Bronchial epithelial cell (primary cell): ENCODE measurements at regions not wholly inside any gene's neighbourhood (a gene's known extent, or its start where the extent isn't known, plus 50 kb on each side); places are given as distances from the start of the nearest gene placed in this dataset.

ENCODE experiments used
- DNase-seq: peaks from one replicate; pipeline ENCODE4 v3.0.0-alpha.2; 2010; ENCODE audit warnings: low read depth
- FAIRE-seq: peaks from 2 replicates; lab custom pipeline; 2011; peaks lifted over from hg19 to GRCh38; lab: Jason Lieb, UNC
- H3K27me3 ChIP-seq: 2 replicates; pipeline ENCODE4 v1.5.1; 2011; ENCODE audit warnings: low read length; ENCODE audit not compliant: control insufficient read depth, insufficient read depth
- H3K36me3 ChIP-seq: 2 replicates; pipeline ENCODE4 v1.5.1; 2011; ENCODE audit warnings: low read length; ENCODE audit not compliant: control insufficient read depth, insufficient read depth
- H3K4me3 ChIP-seq: 2 replicates; pipeline ENCODE4 v1.5.1; 2011; ENCODE audit warnings: mild to moderate bottlenecking, low read depth, low read length, control low read depth
- TF ChIP-seq, protein P1 (sequence below): IDR thresholded peaks from 2 replicates; pipeline ENCODE4 v1.5.1; 2011; ENCODE audit warnings: mild to moderate bottlenecking, moderate library complexity, low read length, control low read depth, inconsistent platforms; ENCODE audit not compliant: insufficient read depth, severe bottlenecking

DNA sequence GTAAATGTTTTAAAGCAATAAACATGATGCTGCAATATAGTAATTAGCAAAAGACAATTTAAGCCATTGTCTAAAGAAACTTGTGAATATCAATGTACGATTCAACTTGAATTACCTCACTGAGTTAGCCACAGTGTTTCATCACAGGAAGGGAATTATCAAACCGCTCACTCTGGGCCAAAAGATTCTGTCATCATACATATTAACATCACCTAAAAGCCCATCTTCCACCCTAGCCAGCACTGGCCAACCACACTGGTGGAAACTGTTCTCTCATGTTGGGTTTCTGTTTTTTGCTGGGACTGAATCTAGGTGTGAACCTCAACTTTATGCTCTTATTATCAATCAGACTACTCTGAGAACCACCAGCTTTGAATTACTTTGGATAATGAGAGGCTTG, 497.7 kb upstream of the THBS1 start:
- H3K36me3 ChIP-seq = no peaks in the 10 kb centered on the region
- H3K27me3 ChIP-seq = no peaks in the 10 kb centered on the region
- H3K4me3 ChIP-seq = no peak overlapping the region
- DNase-seq (peak; percentile 42), FAIRE-seq (no peak)
- TF ChIP-seq, protein P1, sequence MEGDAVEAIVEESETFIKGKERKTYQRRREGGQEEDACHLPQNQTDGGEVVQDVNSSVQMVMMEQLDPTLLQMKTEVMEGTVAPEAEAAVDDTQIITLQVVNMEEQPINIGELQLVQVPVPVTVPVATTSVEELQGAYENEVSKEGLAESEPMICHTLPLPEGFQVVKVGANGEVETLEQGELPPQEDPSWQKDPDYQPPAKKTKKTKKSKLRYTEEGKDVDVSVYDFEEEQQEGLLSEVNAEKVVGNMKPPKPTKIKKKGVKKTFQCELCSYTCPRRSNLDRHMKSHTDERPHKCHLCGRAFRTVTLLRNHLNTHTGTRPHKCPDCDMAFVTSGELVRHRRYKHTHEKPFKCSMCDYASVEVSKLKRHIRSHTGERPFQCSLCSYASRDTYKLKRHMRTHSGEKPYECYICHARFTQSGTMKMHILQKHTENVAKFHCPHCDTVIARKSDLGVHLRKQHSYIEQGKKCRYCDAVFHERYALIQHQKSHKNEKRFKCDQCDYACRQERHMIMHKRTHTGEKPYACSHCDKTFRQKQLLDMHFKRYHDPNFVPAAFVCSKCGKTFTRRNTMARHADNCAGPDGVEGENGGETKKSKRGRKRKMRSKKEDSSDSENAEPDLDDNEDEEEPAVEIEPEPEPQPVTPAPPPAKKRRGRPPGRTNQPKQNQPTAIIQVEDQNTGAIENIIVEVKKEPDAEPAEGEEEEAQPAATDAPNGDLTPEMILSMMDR = no peak

DNA sequence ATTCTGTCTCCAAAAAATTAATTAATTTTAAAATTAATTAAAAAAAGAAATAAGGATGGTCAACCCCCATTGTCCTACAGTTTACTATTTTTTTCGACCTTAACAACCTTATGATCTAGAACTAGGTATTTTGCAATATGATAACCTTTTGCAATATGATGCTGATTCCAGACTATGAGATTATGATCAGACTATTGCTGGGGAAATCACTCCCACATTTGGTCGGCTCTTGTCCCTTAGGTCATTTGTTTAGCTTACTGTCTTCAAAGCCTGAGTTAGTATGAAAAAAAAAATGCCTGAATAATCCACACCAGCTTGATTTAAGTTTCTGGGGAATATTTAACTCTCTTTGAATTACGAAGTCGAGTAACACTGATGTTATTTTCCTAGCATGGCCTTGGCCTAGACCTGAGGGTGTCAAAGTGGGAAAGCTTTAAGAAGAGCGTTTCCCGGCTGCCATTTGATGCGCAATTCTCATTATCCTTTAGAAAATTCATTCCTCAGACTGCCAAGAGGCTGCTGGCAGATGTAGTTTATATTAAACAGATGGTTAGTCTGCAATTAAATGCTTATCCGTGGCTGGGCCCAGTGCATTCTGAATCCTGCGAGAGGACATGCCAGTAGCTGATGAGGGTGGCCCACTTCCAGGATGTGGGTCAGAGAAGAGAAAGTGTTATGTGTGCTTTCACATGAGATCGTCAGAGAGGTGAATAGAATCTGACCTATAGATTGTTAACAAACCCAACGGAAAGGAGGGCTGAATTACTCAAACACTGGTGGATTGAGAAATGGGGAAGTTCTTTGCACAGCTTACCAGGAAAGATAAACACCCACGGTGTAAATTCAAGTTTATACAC, 496.0 kb upstream of the THBS1 start:
- no peak for FAIRE-seq
- Histone ChIP-seq H3K27me3 (no peaks in the 10 kb centered on the region), H3K36me3 (no peaks in the 10 kb centered on the region), H3K4me3 (no peak overlapping the region)
- DNase-seq = peak; percentile 87
- TF ChIP-seq, protein P1 = no peak

DNA sequence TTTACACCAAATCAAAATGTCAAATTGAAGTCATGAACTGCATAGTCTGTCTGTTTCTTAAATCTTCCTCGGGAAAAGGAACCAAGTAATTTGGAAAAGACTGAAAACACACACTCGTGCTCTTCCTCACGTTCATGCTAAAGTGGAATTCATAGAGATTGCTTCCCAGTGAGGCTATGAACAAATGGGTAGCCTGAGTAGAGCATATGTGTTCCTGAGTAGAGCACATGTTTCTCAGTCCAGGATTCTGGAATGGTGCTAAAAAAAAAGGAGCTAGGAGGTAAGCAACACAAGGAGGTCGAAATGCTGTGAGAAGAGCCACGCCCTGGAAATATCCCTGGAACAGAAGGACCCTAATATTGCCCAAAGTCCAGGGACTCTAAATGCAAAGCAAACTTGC, 494.2 kb upstream of the THBS1 start:
- Histone ChIP-seq H3K27me3 (no peaks in the 10 kb centered on the region), H3K36me3 (no peaks in the 10 kb centered on the region), H3K4me3 (no peak overlapping the region)
- DNase-seq (no peak), FAIRE-seq (no peak)
- TF ChIP-seq, protein P1 = no peak

DNA sequence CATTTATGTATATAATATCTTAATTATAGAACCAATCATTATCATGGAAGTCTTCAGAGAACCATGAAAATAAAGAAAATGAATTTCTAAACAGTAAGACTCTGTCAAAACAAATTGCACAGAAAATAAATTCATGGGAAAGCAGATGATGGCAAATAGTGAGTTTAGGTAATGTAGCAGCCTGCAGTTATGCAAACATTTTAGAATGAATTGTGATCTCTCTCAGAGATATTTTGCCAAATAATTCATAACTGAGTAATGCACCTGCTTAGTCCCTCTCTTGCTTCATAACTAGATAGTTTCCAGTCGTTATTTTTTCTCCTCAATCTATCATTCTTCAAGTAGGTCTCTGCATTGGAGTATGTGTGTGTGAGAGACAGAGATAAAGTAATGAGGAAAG, 492.7 kb upstream of the THBS1 start:
- TF ChIP-seq, protein P1 = no peak
- H3K4me3 ChIP-seq = no peak overlapping the region
- no peak for FAIRE-seq
- H3K27me3 ChIP-seq = no peaks in the 10 kb centered on the region
- DNase-seq = no peak
- H3K36me3 ChIP-seq = no peaks in the 10 kb centered on the region

DNA sequence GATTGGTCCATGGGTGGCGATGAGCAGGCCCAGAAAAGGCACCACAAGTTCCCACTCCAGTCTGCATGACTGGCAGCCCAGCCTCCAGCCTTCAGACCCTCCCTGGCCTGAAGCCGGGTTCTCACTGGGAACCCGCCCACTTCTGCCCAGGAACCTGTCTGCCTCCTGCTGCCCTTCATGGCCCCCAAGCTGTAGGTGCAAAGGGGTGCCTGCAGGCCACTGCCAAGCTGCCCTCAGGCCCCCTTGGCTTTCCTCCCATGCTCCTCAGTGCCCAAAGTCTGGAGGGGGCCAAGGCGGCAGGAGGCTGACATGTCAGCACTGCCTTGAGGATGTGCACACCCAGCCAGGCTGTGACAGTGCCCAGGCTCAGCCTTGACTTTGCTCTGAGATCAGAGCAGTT, 488.5 kb upstream of the THBS1 start:
- DNase-seq (no peak), FAIRE-seq (no peak)
- Histone ChIP-seq H3K27me3 (no peaks in the 10 kb centered on the region), H3K36me3 (no peaks in the 10 kb centered on the region), H3K4me3 (no peak overlapping the region)
- TF ChIP-seq, protein P1 = no peak
